Gastroesophageal sphincter (tissue), 4 donors: ENCODE measurements at regions not wholly inside any gene's neighbourhood (a gene's known extent, or its start where the extent isn't known, plus 50 kb on each side); places are given as distances from the start of the nearest gene placed in this dataset.

ENCODE experiments used
- ATAC-seq: fragments of 150-250 bp; one replicate; pipeline ENCODE4 v1.9.1; 2016; ENCODE audit warnings: mild to moderate bottlenecking, moderate library complexity
- H3K27ac ChIP-seq, 4 donors: fragments of 200-600 bp; sonication (generic) in 3 of 4; 1 replicate in 3 of 4; 2 replicates in 1 of 4; pipeline ENCODE4 v1.5.1; 2016 to 2019
- H3K27me3 ChIP-seq: fragments of 200-600 bp; sonication (generic); one replicate; pipeline ENCODE4 v1.5.1; 2019
- H3K36me3 ChIP-seq, 2 donors: fragments of 200-600 bp; sonication (generic); one replicate each; pipeline ENCODE4 v1.5.1; 2019; ENCODE audit warnings: control low read depth in 1 of 2
- H3K4me1 ChIP-seq, 3 donors: fragments of 200-600 bp; sonication (generic); 1 replicate in 2 of 3; 2 replicates in 1 of 3; pipeline ENCODE4 v1.5.1; 2016 to 2019; ENCODE audit warnings: control low read depth in 2 of 3
- H3K4me3 ChIP-seq, 2 donors: fragments of 200-600 bp; sonication (generic); one replicate each; pipeline ENCODE4 v1.5.1; 2019; ENCODE audit warnings: mild to moderate bottlenecking in 1 of 2, moderate library complexity in 1 of 2
- H3K9me3 ChIP-seq, 3 donors: fragments of 200-600 bp; sonication (generic); one replicate each; pipeline ENCODE4 v1.5.1; 2017 to 2019; ENCODE audit warnings: control low read depth in 2 of 3
- EP300 ChIP-seq: sonication (generic); formaldehyde crosslinking; IDR thresholded peaks from one replicate; pipeline ENCODE4 v1.6.1; 2017; ENCODE audit warnings: antibody characterized with exemption, mild to moderate bottlenecking
- POLR2A ChIP-seq, 2 donors: fragments of 450-650 bp; IDR thresholded peaks; one replicate each; pipeline ENCODE4 v1.6.1; 2017; ENCODE audit warnings: antibody characterized with exemption in 2 of 2, mild to moderate bottlenecking in 2 of 2, moderate library complexity in 1 of 2
- POLR2AphosphoS5 ChIP-seq: sonication (generic); formaldehyde crosslinking; IDR thresholded peaks from one replicate; pipeline ENCODE4 v1.6.1; 2017; ENCODE audit warnings: antibody characterized with exemption
- WGBS, 2 donors: methylation state at CpG; one replicate each; pipeline ENCODE4 v1.1.5; 2018; ENCODE audit warnings: low coverage in 1 of 2; 5-methylcytosine and 5-hydroxymethylcytosine counted together
- TF ChIP-seq, protein P1 (sequence below), 4 experiments: fragments of 200-600 bp in 2 of 4; fragments of 450-650 bp in 2 of 4; sonication (generic) in 1 of 4; IDR thresholded peaks; one replicate each; pipeline ENCODE4 v1.5.1; 2017 to 2019; ENCODE audit warnings: antibody characterized with exemption in 4 of 4, mild to moderate bottlenecking in 2 of 4, moderate library complexity in 2 of 4

- Histone ChIP-seq H3K27me3 (no peaks in the 10 kb centered on the region), H3K27ac (no peak overlapping the region), H3K4me1 (no peaks in the 10 kb centered on the region), H3K4me3 (no peak overlapping the region), H3K9me3 (no peaks in the 10 kb centered on the region), H3K36me3 (peaks cover 0 to 84% of the 10 kb centered on the region in 2 donors)
- 79 to 83% methylated on average over 4 of the region's 4 CpGs for WGBS, 2 donors
- ATAC-seq = no peak
- TF ChIP-seq POLR2A (IDR thresholded peaks at IDR 0.05) (no peak), EP300 (no peak), POLR2AphosphoS5 (no peak)
- TF ChIP-seq, protein P1, sequence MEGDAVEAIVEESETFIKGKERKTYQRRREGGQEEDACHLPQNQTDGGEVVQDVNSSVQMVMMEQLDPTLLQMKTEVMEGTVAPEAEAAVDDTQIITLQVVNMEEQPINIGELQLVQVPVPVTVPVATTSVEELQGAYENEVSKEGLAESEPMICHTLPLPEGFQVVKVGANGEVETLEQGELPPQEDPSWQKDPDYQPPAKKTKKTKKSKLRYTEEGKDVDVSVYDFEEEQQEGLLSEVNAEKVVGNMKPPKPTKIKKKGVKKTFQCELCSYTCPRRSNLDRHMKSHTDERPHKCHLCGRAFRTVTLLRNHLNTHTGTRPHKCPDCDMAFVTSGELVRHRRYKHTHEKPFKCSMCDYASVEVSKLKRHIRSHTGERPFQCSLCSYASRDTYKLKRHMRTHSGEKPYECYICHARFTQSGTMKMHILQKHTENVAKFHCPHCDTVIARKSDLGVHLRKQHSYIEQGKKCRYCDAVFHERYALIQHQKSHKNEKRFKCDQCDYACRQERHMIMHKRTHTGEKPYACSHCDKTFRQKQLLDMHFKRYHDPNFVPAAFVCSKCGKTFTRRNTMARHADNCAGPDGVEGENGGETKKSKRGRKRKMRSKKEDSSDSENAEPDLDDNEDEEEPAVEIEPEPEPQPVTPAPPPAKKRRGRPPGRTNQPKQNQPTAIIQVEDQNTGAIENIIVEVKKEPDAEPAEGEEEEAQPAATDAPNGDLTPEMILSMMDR (IDR thresholded peaks at IDR 0.05) = no peak
These were observed 245.8 kb downstream of the GLI2 start for GRCh38 chr2:120981443-120981842.

DNA sequence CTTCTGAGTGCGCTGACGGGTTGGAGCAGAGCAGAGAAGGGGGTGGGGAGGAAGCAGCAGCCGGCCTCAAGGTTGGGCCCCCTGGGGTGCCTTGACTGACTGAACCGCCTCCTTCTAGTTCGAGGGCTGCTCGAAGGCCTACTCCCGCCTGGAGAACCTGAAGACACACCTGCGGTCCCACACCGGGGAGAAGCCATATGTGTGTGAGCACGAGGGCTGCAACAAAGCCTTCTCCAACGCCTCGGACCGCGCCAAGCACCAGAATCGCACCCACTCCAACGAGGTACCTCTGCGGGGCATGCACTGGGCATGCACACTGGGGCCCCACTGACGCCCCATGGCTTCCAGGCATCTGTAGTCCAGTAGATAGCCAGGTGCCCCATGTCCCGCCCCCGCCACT, 246.9 kb downstream of the GLI2 start:
- ATAC-seq = no peak
- WGBS, 2 donors = 0% methylated on average over 2 of the region's 20 CpGs; no CpG with 5 or more reads in 1 of the 2 donors
- Histone ChIP-seq H3K27me3 (no peaks in the 10 kb centered on the region), H3K36me3 (peaks cover 0 to 84% of the 10 kb centered on the region in 2 donors), H3K4me1 (no peaks in the 10 kb centered on the region), H3K9me3 (no peaks in the 10 kb centered on the region), H3K4me3 (no peak overlapping the region), H3K27ac (no peak overlapping the region)
- TF ChIP-seq EP300 (no peak), POLR2AphosphoS5 (no peak), POLR2A (IDR thresholded peaks at IDR 0.05) (no peak)
- TF ChIP-seq, protein P1 (IDR thresholded peaks at IDR 0.05) = no peak

- H3K27ac ChIP-seq = no peak overlapping the region
- peaks cover 0 to 84% of the 10 kb centered on the region in 2 donors for H3K36me3 ChIP-seq
- H3K9me3 ChIP-seq = no peaks in the 10 kb centered on the region
- 80% methylated on average over 1 of the region's 6 CpGs; no CpG with 5 or more reads in 1 of the 2 donors for WGBS, 2 donors
- peak; percentile 11 for TF ChIP-seq POLR2AphosphoS5
- no peak for TF ChIP-seq POLR2A (IDR thresholded peaks at IDR 0.05)
- TF ChIP-seq, protein P1 (IDR thresholded peaks at IDR 0.05) = no peak
- no peak for TF ChIP-seq EP300
- no peak for ATAC-seq
- H3K27me3 ChIP-seq = no peaks in the 10 kb centered on the region
- no peaks in the 10 kb centered on the region for H3K4me1 ChIP-seq
- H3K4me3 ChIP-seq = no peak overlapping the region
These were observed 247.7 kb downstream of the GLI2 start for GRCh38 chr2:120983344-120983743.

DNA sequence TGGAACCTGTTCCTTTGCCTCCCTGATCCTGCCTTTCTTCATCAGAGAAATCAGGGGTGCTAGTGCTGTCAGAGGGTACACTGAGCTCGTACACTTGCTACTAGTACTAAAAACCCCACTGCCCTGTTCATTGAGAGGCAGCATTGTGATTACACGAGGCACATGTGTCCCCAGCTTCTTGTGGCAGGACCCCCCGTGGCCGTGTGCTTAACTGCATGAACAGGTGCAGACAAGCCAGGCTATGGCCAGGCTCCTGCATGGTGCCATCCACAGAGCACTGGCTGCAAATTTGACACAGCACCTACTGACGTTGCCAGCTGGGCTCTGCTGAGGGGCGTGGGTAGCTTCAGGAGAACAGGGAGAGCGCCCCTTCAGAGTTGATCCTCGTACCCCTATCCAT, 248.4 kb downstream of the GLI2 start:
- peaks cover 0 to 84% of the 10 kb centered on the region in 2 donors for H3K36me3 ChIP-seq
- 20% methylated on average over 1 of the region's 8 CpGs; no CpG with 5 or more reads in 1 of the 2 donors for WGBS, 2 donors

More for the DNA sequence above, 248.4 kb downstream of the GLI2 start:
- Histone ChIP-seq H3K9me3 (no peaks in the 10 kb centered on the region), H3K27ac (no peak overlapping the region), H3K4me3 (no peak overlapping the region), H3K4me1 (no peaks in the 10 kb centered on the region), H3K27me3 (no peaks in the 10 kb centered on the region)
- TF ChIP-seq, protein P1 (IDR thresholded peaks at IDR 0.05) = no peak
- TF ChIP-seq EP300 = no peak
- no peak for ATAC-seq
